Breast epithelium (tissue), 4 donors: ENCODE measurements at regions not wholly inside any gene's neighbourhood (a gene's known extent, or its start where the extent isn't known, plus 50 kb on each side); places are given as distances from the start of the nearest gene placed in this dataset.

Experiments used
- DNase-seq, 2 donors: peaks; one replicate each; pipeline ENCODE4 v3.0.0-alpha.2; 2019; ENCODE audit warnings: low spot score in 2 of 2
- H3K27ac ChIP-seq, 2 donors: fragments of 200-600 bp; sonication (generic) in 1 of 2; one replicate each; pipeline ENCODE4 v1.5.1; 2016 to 2019; ENCODE audit warnings: mild to moderate bottlenecking in 1 of 2
- H3K27me3 ChIP-seq, 2 donors: fragments of 200-600 bp; sonication (generic) in 1 of 2; one replicate each; pipeline versions ENCODE4 v1.5.1 to v1.6.0; 2017 to 2019; ENCODE audit warnings: control low read depth in 1 of 2, mild to moderate bottlenecking in 1 of 2
- H3K36me3 ChIP-seq: fragments of 200-600 bp; one replicate; pipeline ENCODE4 v1.5.1; 2019
- H3K4me1 ChIP-seq, 2 donors: fragments of 200-600 bp; sonication (generic); one replicate each; pipeline ENCODE4 v1.5.1; 2016 to 2019; ENCODE audit warnings: control low read depth in 1 of 2
- H3K4me3 ChIP-seq, 3 donors: fragments of 200-600 bp; sonication (generic); 1 replicate in 2 of 3; 2 replicates in 1 of 3; pipeline ENCODE4 v1.5.1; 2016 to 2019; ENCODE audit warnings: mild to moderate bottlenecking in 3 of 3, moderate library complexity in 2 of 3
- H3K9me3 ChIP-seq, 2 donors: fragments of 200-600 bp; sonication (generic) in 1 of 2; one replicate each; pipeline ENCODE4 v1.5.1; 2016 to 2019; ENCODE audit warnings: control low read depth in 1 of 2
- POLR2A ChIP-seq: fragments of 450-650 bp; IDR thresholded peaks from one replicate; pipeline ENCODE4 v1.6.1; 2016; ENCODE audit warnings: antibody characterized with exemption, mild to moderate bottlenecking, moderate library complexity
- POLR2AphosphoS5 ChIP-seq, 3 donors: sonication (generic); formaldehyde crosslinking; IDR thresholded peaks; one replicate each; pipeline ENCODE4 v1.6.1; 2017; ENCODE audit warnings: antibody characterized with exemption in 3 of 3
- intact Hi-C: fragments of 100-400 bp; cut with DNase I; formaldehyde crosslinking; loops from one replicate; pipeline ENCODE4 v1.15.1; 2023; ENCODE audit warnings: low total_unique reads
- TF ChIP-seq, protein P1 (sequence below), 3 donors: fragments of 450-650 bp; IDR thresholded peaks; one replicate each; pipeline ENCODE4 v1.5.1; 2016 to 2017; ENCODE audit warnings: antibody characterized with exemption in 3 of 3, mild to moderate bottlenecking in 3 of 3, moderate library complexity in 3 of 3

- no peak overlapping the region for H3K27ac ChIP-seq
- H3K27me3 ChIP-seq: peaks cover 0 to 26% of the 10 kb centered on the region in 2 donors
- no peaks in the 10 kb centered on the region for H3K36me3 ChIP-seq
- no peaks in the 10 kb centered on the region for H3K4me1 ChIP-seq
- intact Hi-C loops: no loop called here
- no peak for TF ChIP-seq POLR2AphosphoS5 (IDR thresholded peaks at IDR 0.05)
- TF ChIP-seq, protein P1, sequence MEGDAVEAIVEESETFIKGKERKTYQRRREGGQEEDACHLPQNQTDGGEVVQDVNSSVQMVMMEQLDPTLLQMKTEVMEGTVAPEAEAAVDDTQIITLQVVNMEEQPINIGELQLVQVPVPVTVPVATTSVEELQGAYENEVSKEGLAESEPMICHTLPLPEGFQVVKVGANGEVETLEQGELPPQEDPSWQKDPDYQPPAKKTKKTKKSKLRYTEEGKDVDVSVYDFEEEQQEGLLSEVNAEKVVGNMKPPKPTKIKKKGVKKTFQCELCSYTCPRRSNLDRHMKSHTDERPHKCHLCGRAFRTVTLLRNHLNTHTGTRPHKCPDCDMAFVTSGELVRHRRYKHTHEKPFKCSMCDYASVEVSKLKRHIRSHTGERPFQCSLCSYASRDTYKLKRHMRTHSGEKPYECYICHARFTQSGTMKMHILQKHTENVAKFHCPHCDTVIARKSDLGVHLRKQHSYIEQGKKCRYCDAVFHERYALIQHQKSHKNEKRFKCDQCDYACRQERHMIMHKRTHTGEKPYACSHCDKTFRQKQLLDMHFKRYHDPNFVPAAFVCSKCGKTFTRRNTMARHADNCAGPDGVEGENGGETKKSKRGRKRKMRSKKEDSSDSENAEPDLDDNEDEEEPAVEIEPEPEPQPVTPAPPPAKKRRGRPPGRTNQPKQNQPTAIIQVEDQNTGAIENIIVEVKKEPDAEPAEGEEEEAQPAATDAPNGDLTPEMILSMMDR (IDR thresholded peaks at IDR 0.05): no peak
- H3K4me3 ChIP-seq: no peak overlapping the region
- no peak for DNase-seq
- no peaks in the 10 kb centered on the region for H3K9me3 ChIP-seq
These were observed 211.1 kb upstream of the ZIC3 start for GRCh38 chrX:137354851-137355250.

- DNase-seq: no peak
- Histone ChIP-seq H3K9me3 (no peaks in the 10 kb centered on the region), H3K4me3 (no peak overlapping the region), H3K27me3 (peaks cover 0 to 12% of the 10 kb centered on the region in 2 donors), H3K4me1 (no peaks in the 10 kb centered on the region), H3K36me3 (no peaks in the 10 kb centered on the region), H3K27ac (no peak overlapping the region)
- intact Hi-C loops: no loop called here
- TF ChIP-seq POLR2AphosphoS5 (IDR thresholded peaks at IDR 0.05) (no peak), POLR2A (no peak)
- TF ChIP-seq, protein P1 (IDR thresholded peaks at IDR 0.05): no peak
These were observed 212.5 kb upstream of the ZIC3 start for GRCh38 chrX:137353404-137353803.

- no peak for DNase-seq
- Histone ChIP-seq H3K27me3 (peaks cover 0 to 8% of the 10 kb centered on the region in 2 donors), H3K27ac (no peak overlapping the region), H3K36me3 (no peaks in the 10 kb centered on the region), H3K4me1 (no peaks in the 10 kb centered on the region), H3K9me3 (no peaks in the 10 kb centered on the region), H3K4me3 (no peak overlapping the region)
- TF ChIP-seq POLR2AphosphoS5 (IDR thresholded peaks at IDR 0.05): no peak
- TF ChIP-seq POLR2A: no peak
- TF ChIP-seq, protein P1 (IDR thresholded peaks at IDR 0.05): no peak
- intact Hi-C loops: no loop called here
These were observed 213.7 kb upstream of the ZIC3 start for GRCh38 chrX:137352101-137352660.

GRCh38 chrX:137342969-137343368, 223.0 kb upstream of the ZIC3 start:
- intact Hi-C loops: no loop called here
- H3K27ac ChIP-seq: no peak overlapping the region
- peaks cover 0 to 27% of the 10 kb centered on the region in 2 donors for H3K27me3 ChIP-seq
- H3K36me3 ChIP-seq: no peaks in the 10 kb centered on the region
- DNase-seq: no peak
- H3K9me3 ChIP-seq: no peaks in the 10 kb centered on the region
- TF ChIP-seq POLR2AphosphoS5 (IDR thresholded peaks at IDR 0.05) (no peak), POLR2A (no peak)
- TF ChIP-seq, protein P1 (IDR thresholded peaks at IDR 0.05): no peak
- no peak overlapping the region for H3K4me3 ChIP-seq
- no peaks in the 10 kb centered on the region for H3K4me1 ChIP-seq

GRCh38 chrX:137313627-137314026, 252.3 kb upstream of the ZIC3 start:
- no peak overlapping the region for H3K27ac ChIP-seq
- H3K27me3 ChIP-seq: peaks cover 0 to 3% of the 10 kb centered on the region in 2 donors
- no peaks in the 10 kb centered on the region for H3K9me3 ChIP-seq
- DNase-seq: no peak
- H3K4me1 ChIP-seq: no peaks in the 10 kb centered on the region
- no peak for TF ChIP-seq POLR2AphosphoS5 (IDR thresholded peaks at IDR 0.05)
- TF ChIP-seq, protein P1 (IDR thresholded peaks at IDR 0.05): no peak
- no peak for TF ChIP-seq POLR2A
- no peaks in the 10 kb centered on the region for H3K36me3 ChIP-seq
- intact Hi-C loops: loop anchor here (5.0 kb wide), 1 partner anchor 341 kb away; no protein-coding TSS in a partner anchor
- H3K4me3 ChIP-seq: no peak overlapping the region
